ENCODE measurements at regions not wholly inside any gene's neighbourhood (a gene's known extent, or its start where the extent isn't known, plus 50 kb on each side); places are given as distances from the start of the nearest gene placed in this dataset.
"Not testable (repeated sequence)": the region's sequence is repeated elsewhere in the genome, so short reads cannot be mapped to it uniquely, and the experiment has no call there.

GRCh38 chr2:175326164-175326563, 144.7 kb upstream of the ATP5MC3 start:
- RAD21 ChIA-PET (ENCODE audit: low non-redundant PET in 1 of 2, low total read pairs in 2 of 2, uncharacterized antibody in 2 of 2, unreplicated experiment in 2 of 2); H4K20me1 ChIP-seq (ENCODE audit: insufficient read depth); H3K27ac ChIP-seq (ENCODE audit: low read depth, low read length); H3K9me2 ChIP-seq (ENCODE audit: insufficient read depth); BruUV-seq (replicated peaks); H3K4me1 ChIP-seq (ENCODE audit: control insufficient read depth in 1 of 2, insufficient read depth in 2 of 2, low read length in 2 of 2); H3K4me3 ChIP-seq (replicated peaks in 1 of 2; ENCODE audit: low read depth in 1 of 2, low read length in 2 of 2); H3K9ac ChIP-seq (ENCODE audit: low read length); H3K9me3 ChIP-seq (ENCODE audit: control insufficient read depth in 1 of 2, insufficient read depth in 1 of 2, low read depth in 1 of 2, low read length in 2 of 2); H2AFZ ChIP-seq (ENCODE audit: low read depth, low read length, poor library complexity, severe bottlenecking); H3K4me2 ChIP-seq (ENCODE audit: low read length); DNase-seq (ENCODE audit: low read depth, low spot score); ATAC-seq; H3K36me3 ChIP-seq (ENCODE audit: control insufficient read depth in 1 of 2, insufficient read depth in 2 of 2, low read length in 2 of 2); H3K79me2 ChIP-seq (ENCODE audit: insufficient read depth, low read length); H3K27me3 ChIP-seq (ENCODE audit: insufficient read depth, low read length); POLR2A ChIA-PET; CTCF ChIA-PET; intact Hi-C loops (cut with micrococcal nuclease): not testable (repeated sequence)
- TF ChIP-seq CBX3 (IDR thresholded peaks at IDR 0.05; ENCODE audit: low read depth), result peak; percentile 9; the same call in 1 of the 2 replicates

- no peaks in the 10 kb centered on the region for H3K9me2 ChIP-seq (ENCODE audit: insufficient read depth)
- DNase-seq (ENCODE audit: low read depth, low spot score) (no peak), ATAC-seq (no peak)
- TF ChIP-seq YY1 (IDR thresholded peaks at IDR 0.05; ENCODE audit: extremely low read depth, insufficient replicate concordance, low read depth, low read length) (no peak), RAD21 (IDR thresholded peaks at IDR 0.05; ENCODE audit: low read depth) (no peak), FOSL1 (IDR thresholded peaks at IDR 0.05; ENCODE audit: low read depth) (no peak), EZH2phosphoT487 (IDR thresholded peaks at IDR 0.05; ENCODE audit: borderline replicate concordance) (no peak), REST (IDR thresholded peaks at IDR 0.05; ENCODE audit: low read depth) (no peak), ZFX (IDR thresholded peaks at IDR 0.05) (no peak), ZNF274 (IDR thresholded peaks at IDR 0.05; ENCODE audit: low read depth, low read length) (no peak), EZH2 (IDR thresholded peaks at IDR 0.05) (no peak), SIN3A (IDR thresholded peaks at IDR 0.05; ENCODE audit: low read depth) (no peak), POLR2AphosphoS5 (IDR thresholded peaks at IDR 0.05; ENCODE audit: low read depth, low read length) (no peak), SRF (IDR thresholded peaks at IDR 0.05; ENCODE audit: low read depth) (no peak), ZBTB33 (IDR thresholded peaks at IDR 0.05; ENCODE audit: extremely low read depth, insufficient replicate concordance, low read length) (no peak)
- TF ChIP-seq, protein P1, sequence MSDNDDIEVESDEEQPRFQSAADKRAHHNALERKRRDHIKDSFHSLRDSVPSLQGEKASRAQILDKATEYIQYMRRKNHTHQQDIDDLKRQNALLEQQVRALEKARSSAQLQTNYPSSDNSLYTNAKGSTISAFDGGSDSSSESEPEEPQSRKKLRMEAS (IDR thresholded peaks at IDR 0.05), result no peak
- TF ChIP-seq, protein P2, sequence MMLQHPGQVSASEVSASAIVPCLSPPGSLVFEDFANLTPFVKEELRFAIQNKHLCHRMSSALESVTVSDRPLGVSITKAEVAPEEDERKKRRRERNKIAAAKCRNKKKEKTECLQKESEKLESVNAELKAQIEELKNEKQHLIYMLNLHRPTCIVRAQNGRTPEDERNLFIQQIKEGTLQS (IDR thresholded peaks at IDR 0.05), result no peak
- no peaks in the 10 kb centered on the region for H3K79me2 ChIP-seq (ENCODE audit: insufficient read depth, low read length)
- H3K9ac ChIP-seq (ENCODE audit: low read length), result no peak overlapping the region
- no peaks in the 10 kb centered on the region for H3K36me3 ChIP-seq (ENCODE audit: control insufficient read depth in 1 of 2, insufficient read depth in 2 of 2, low read length in 2 of 2)
- H3K27ac ChIP-seq (ENCODE audit: low read depth, low read length), result no peak overlapping the region
- no TSS peak for BruUV-seq (replicated peaks)
- H3K27me3 ChIP-seq (ENCODE audit: insufficient read depth, low read length), result no peaks in the 10 kb centered on the region
- no peak overlapping the region for H3K4me3 ChIP-seq (replicated peaks in 1 of 2; ENCODE audit: low read depth in 1 of 2, low read length in 2 of 2)
- H3K4me2 ChIP-seq (ENCODE audit: low read length), result no peak overlapping the region
- H3K9me3 ChIP-seq (ENCODE audit: control insufficient read depth in 1 of 2, insufficient read depth in 1 of 2, low read depth in 1 of 2, low read length in 2 of 2), result 0 out of 4 replicates have a peak, but pooled peaks cover 0 to 3% of the 10 kb centered on the region in 2 experiments
- intact Hi-C loops (cut with micrococcal nuclease), result no loop called here
- H3K4me1 ChIP-seq (ENCODE audit: control insufficient read depth in 1 of 2, insufficient read depth in 2 of 2, low read length in 2 of 2), result no peaks in the 10 kb centered on the region
- POLR2A ChIA-PET, result no interaction called here
- no peak overlapping the region for H2AFZ ChIP-seq (ENCODE audit: low read depth, low read length, poor library complexity, severe bottlenecking)
- no peaks in the 10 kb centered on the region for H4K20me1 ChIP-seq (ENCODE audit: insufficient read depth)
- CTCF ChIA-PET, result no interaction called here
- RAD21 ChIA-PET (ENCODE audit: low non-redundant PET in 1 of 2, low total read pairs in 2 of 2, uncharacterized antibody in 2 of 2, unreplicated experiment in 2 of 2), result no interaction called here
These were observed 141.7 kb upstream of the ATP5MC3 start for GRCh38 chr2:175323162-175323561.
